ENCODE measurements at regions not wholly inside any gene's neighbourhood (a gene's known extent, or its start where the extent isn't known, plus 50 kb on each side); places are given as distances from the start of the nearest gene placed in this dataset.

GRCh38 chr4:103498161-103499070, 221.4 kb downstream of the TACR3 start (continued):
- TF ChIP-seq ETS1 (IDR thresholded peaks at IDR 0.05) (no peak), CTCF (conservative IDR thresholded peaks at IDR 0.05; ENCODE audit: low read depth in 2 of 2) (no peak), CREB1 (CRISPR knock-in tag; IDR thresholded peaks at IDR 0.05; ENCODE audit: low read depth) (no peak), JUNB (IDR thresholded peaks at IDR 0.05; ENCODE audit: unreplicated experiment) (no peak), POLR2AphosphoS5 (IDR thresholded peaks at IDR 0.05; ENCODE audit: low read depth) (no peak), NANOG (IDR thresholded peaks at IDR 0.05; ENCODE audit: borderline replicate concordance) (no peak), ZNF331 (CRISPR knock-in tag; IDR thresholded peaks at IDR 0.05; ENCODE audit: low read depth) (no peak), ZNF114 (CRISPR knock-in tag; IDR thresholded peaks at IDR 0.05) (no peak)

- Mint-ChIP-seq H3K27ac (no peak overlapping the region), H3K9me3 (peaks cover 4% of the 10 kb centered on the region; the same call in 1 of the 3 replicates), H3K4me3 (no peak overlapping the region), H3K4me1 (no peaks in the 10 kb centered on the region), H3K27me3 (ENCODE audit: insufficient read depth, low read depth, poor library complexity) (no peaks in the 10 kb centered on the region), H3K36me3 (ENCODE audit: low read depth) (no peaks in the 10 kb centered on the region; the same call in 2 of the 3 replicates)
- Histone ChIP-seq H3K36me3 (ENCODE audit: insufficient read depth) (no peaks in the 10 kb centered on the region), H3K4me3 (no peak overlapping the region), H3K4me2 (no peak overlapping the region), H3F3A (replicated peaks; ENCODE audit: low read depth) (no peaks in the 10 kb centered on the region), H3K4me1 (ENCODE audit: insufficient read depth) (no peaks in the 10 kb centered on the region), H3K9me2 (ENCODE audit: insufficient read depth) (no peaks in the 10 kb centered on the region; the same call in none of the 2 replicates), H4K20me1 (replicated peaks; ENCODE audit: insufficient read depth) (no peaks in the 10 kb centered on the region), H3K27ac (ENCODE audit: low read depth) (no peak overlapping the region), H2AFZ (no peak overlapping the region), H3K79me2 (replicated peaks; ENCODE audit: insufficient read depth) (no peaks in the 10 kb centered on the region), H3K27me3 (ENCODE audit: insufficient read depth) (no peaks in the 10 kb centered on the region)
- no peak for DNase-seq (ENCODE audit: low spot score)
- ATAC-seq: no peak
- TF ChIP-seq CTCF (conservative IDR thresholded peaks at IDR 0.05; ENCODE audit: low read depth in 2 of 2): no peak
- TF ChIP-seq ZNF114 (CRISPR knock-in tag; IDR thresholded peaks at IDR 0.05): no peak
- no peak for TF ChIP-seq NANOG (IDR thresholded peaks at IDR 0.05; ENCODE audit: borderline replicate concordance)
- no peak for TF ChIP-seq ETS1 (IDR thresholded peaks at IDR 0.05)
- TF ChIP-seq ZNF462 (CRISPR knock-in tag; IDR thresholded peaks at IDR 0.05): no peak
- no peak for TF ChIP-seq POLR2AphosphoS5 (IDR thresholded peaks at IDR 0.05; ENCODE audit: low read depth)
- TF ChIP-seq EZH2 (IDR thresholded peaks at IDR 0.05; ENCODE audit: low read depth, unreplicated experiment): no peak
- TF ChIP-seq CREB1 (CRISPR knock-in tag; IDR thresholded peaks at IDR 0.05; ENCODE audit: low read depth): no peak
- TF ChIP-seq ZNF331 (CRISPR knock-in tag; IDR thresholded peaks at IDR 0.05; ENCODE audit: low read depth): no peak
These were observed 222.1 kb downstream of the TACR3 start for GRCh38 chr4:103497692-103498091.
